Esophagus muscularis mucosa (tissue), 4 donors: ENCODE measurements at regions not wholly inside any gene's neighbourhood (a gene's known extent, or its start where the extent isn't known, plus 50 kb on each side); places are given as distances from the start of the nearest gene placed in this dataset.
"Not testable (repeated sequence)": the region's sequence is repeated elsewhere in the genome, so short reads cannot be mapped to it uniquely, and the experiment has no call there.

Experiments
- DNase-seq: peaks from one replicate; pipeline ENCODE4 v3.0.0-alpha.2; 2017; ENCODE audit errors: extremely low spot score
- H3K27ac ChIP-seq, 4 donors: fragments of 200-600 bp; sonication (generic); replicated peaks in 1 of 4; 1 replicate in 3 of 4; 2 replicates in 1 of 4; pipeline ENCODE4 v1.5.1; 2016 to 2019; ENCODE audit warnings: mild to moderate bottlenecking in 1 of 4
- H3K27me3 ChIP-seq, 4 donors: fragments of 200-600 bp; sonication (generic); one replicate each; pipeline versions ENCODE4 v1.5.1 to v1.6.0; 2016 to 2019
- H3K36me3 ChIP-seq, 4 donors: fragments of 200-600 bp; sonication (generic); one replicate each; pipeline ENCODE4 v1.5.1; 2016 to 2019
- H3K4me1 ChIP-seq, 4 donors: fragments of 200-600 bp; sonication (generic); one replicate each; pipeline ENCODE4 v1.5.1; 2016 to 2019
- H3K4me3 ChIP-seq, 4 donors: fragments of 200-600 bp; sonication (generic); 1 replicate in 2 of 4; 2 replicates in 2 of 4; pipeline ENCODE4 v1.5.1; 2016 to 2019; ENCODE audit warnings: mild to moderate bottlenecking in 4 of 4, moderate library complexity in 1 of 4
- H3K9me3 ChIP-seq, 4 donors: fragments of 200-600 bp; sonication (generic); 1 replicate in 3 of 4; 2 replicates in 1 of 4; pipeline ENCODE4 v1.5.1; 2016 to 2019
- EP300 ChIP-seq: sonication (generic); formaldehyde crosslinking; IDR thresholded peaks from one replicate; pipeline ENCODE4 v1.6.1; 2017; ENCODE audit warnings: antibody characterized with exemption
- POLR2A ChIP-seq: fragments of 450-650 bp; IDR thresholded peaks from one replicate; pipeline ENCODE4 v1.6.1; 2017; ENCODE audit warnings: antibody characterized with exemption, moderate library complexity, mild to moderate bottlenecking, low read depth
- POLR2AphosphoS5 ChIP-seq, 2 donors: sonication (generic); formaldehyde crosslinking; IDR thresholded peaks; one replicate each; pipeline ENCODE4 v1.6.1; 2017; ENCODE audit warnings: antibody characterized with exemption in 2 of 2
- WGBS: methylation state at CpG from one replicate; pipeline ENCODE4 v1.1.5; 2018; 5-methylcytosine and 5-hydroxymethylcytosine counted together
- intact Hi-C: fragments of 100-400 bp; cut with DNase I; formaldehyde crosslinking; loops from one replicate; pipeline ENCODE4 v1.15.1; 2023
- TF ChIP-seq, protein P1 (sequence below), 3 experiments: fragments of 200-600 bp in 2 of 3; fragments of 450-650 bp in 1 of 3; sonication (generic) in 2 of 3; IDR thresholded peaks; one replicate each; pipeline ENCODE4 v1.5.1; 2017 to 2019; ENCODE audit warnings: antibody characterized with exemption in 3 of 3, mild to moderate bottlenecking in 2 of 3, moderate library complexity in 1 of 3

DNA sequence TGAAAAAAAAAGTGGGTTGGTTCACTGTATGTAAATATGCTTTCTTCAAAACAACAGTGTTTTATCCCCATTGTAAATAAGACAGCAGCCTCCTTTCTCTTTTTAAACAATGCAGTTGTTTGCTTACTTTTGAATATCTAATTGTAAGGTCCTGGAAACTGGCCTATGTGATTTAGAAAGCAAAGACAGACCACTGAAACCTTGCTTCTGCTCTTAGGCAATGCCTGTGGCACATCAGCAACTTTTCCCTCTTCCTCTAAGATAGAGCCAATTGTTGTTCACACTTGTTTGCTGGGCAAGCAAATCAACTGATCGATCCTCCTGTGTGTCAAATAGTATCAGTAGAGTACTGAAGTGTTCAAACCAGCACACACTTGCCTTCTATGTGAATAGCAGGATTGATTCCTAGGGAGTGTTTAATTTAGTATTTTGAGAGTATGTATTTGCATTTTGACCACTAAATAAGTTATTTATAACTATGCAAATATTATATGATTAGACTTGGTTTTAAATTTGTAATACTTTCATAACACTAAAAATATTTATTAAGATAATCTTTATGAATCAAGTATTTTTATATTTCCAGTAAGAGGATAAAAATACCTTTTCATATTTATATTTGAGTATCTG is 55.4 kb upstream of the GRPR start:
- TF ChIP-seq POLR2AphosphoS5 (IDR thresholded peaks at IDR 0.05) (no peak), POLR2A (no peak), EP300 (no peak)
- TF ChIP-seq, protein P1, sequence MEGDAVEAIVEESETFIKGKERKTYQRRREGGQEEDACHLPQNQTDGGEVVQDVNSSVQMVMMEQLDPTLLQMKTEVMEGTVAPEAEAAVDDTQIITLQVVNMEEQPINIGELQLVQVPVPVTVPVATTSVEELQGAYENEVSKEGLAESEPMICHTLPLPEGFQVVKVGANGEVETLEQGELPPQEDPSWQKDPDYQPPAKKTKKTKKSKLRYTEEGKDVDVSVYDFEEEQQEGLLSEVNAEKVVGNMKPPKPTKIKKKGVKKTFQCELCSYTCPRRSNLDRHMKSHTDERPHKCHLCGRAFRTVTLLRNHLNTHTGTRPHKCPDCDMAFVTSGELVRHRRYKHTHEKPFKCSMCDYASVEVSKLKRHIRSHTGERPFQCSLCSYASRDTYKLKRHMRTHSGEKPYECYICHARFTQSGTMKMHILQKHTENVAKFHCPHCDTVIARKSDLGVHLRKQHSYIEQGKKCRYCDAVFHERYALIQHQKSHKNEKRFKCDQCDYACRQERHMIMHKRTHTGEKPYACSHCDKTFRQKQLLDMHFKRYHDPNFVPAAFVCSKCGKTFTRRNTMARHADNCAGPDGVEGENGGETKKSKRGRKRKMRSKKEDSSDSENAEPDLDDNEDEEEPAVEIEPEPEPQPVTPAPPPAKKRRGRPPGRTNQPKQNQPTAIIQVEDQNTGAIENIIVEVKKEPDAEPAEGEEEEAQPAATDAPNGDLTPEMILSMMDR (IDR thresholded peaks at IDR 0.05): no peak
- Histone ChIP-seq H3K4me1 (no peaks in the 10 kb centered on the region), H3K27me3 (no peaks in the 10 kb centered on the region), H3K36me3 (no peaks in the 10 kb centered on the region), H3K9me3 (peaks cover 0 to 6% (median 0%) of the 10 kb centered on the region in 4 donors), H3K4me3 (no peak overlapping the region), H3K27ac (no peak overlapping the region)
- intact Hi-C loops: no loop called here
- 62% methylated on average over 1 of the region's 1 CpG for WGBS
- DNase-seq: no peak

GRCh38 chrX:16063921-16064320 is 59.4 kb upstream of the GRPR start:
- Histone ChIP-seq H3K36me3 (no peaks in the 10 kb centered on the region), H3K4me3 (no peak overlapping the region), H3K9me3 (no peaks in the 10 kb centered on the region), H3K27ac (no peak overlapping the region), H3K27me3 (no peaks in the 10 kb centered on the region), H3K4me1 (no peaks in the 10 kb centered on the region)
- 81% methylated on average over 1 of the region's 1 CpG for WGBS
- DNase-seq: no peak
- intact Hi-C loops: no loop called here
- no peak for TF ChIP-seq POLR2AphosphoS5 (IDR thresholded peaks at IDR 0.05)
- TF ChIP-seq, protein P1 (IDR thresholded peaks at IDR 0.05): no peak
- TF ChIP-seq POLR2A: no peak
- no peak for TF ChIP-seq EP300

DNA sequence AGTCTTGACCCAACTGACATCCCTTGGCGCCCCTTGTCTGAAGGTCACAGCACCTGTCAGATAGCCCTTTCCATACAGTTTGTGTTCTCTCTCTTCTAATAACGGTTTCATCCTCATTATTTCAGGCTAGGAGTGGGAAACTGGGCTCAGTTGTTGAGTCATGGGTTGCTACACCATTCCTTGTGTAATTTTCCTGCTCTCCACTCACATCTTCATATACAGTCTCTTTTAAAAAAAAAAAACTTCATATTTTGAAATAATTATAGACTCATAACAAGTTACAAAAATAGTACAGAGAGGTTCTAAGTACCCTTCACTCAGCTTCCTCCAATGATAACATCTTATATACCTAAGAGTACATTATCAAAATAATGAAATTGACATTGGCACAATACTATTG is 60.2 kb upstream of the GRPR start:
- intact Hi-C loops: no loop called here
- TF ChIP-seq, protein P1 (IDR thresholded peaks at IDR 0.05): no peak
- no peak for TF ChIP-seq POLR2AphosphoS5 (IDR thresholded peaks at IDR 0.05)
- TF ChIP-seq EP300: no peak
- TF ChIP-seq POLR2A: no peak
- H3K4me3 ChIP-seq: no peak overlapping the region
- no peak overlapping the region for H3K27ac ChIP-seq
- H3K27me3 ChIP-seq: no peaks in the 10 kb centered on the region
- WGBS: 73% methylated on average over 2 of the region's 2 CpGs
- H3K4me1 ChIP-seq: no peaks in the 10 kb centered on the region
- no peaks in the 10 kb centered on the region for H3K36me3 ChIP-seq
- no peak for DNase-seq
- H3K9me3 ChIP-seq: no peaks in the 10 kb centered on the region

- Histone ChIP-seq H3K27me3 (no peaks in the 10 kb centered on the region), H3K4me1 (no peaks in the 10 kb centered on the region), H3K4me3 (no peak overlapping the region), H3K27ac (no peak overlapping the region), H3K36me3 (no peaks in the 10 kb centered on the region), H3K9me3 (no peaks in the 10 kb centered on the region)
- 85% methylated on average over 3 of the region's 3 CpGs for WGBS
- DNase-seq: no peak
- intact Hi-C loops: no loop called here
- no peak for TF ChIP-seq EP300
- no peak for TF ChIP-seq POLR2A
- TF ChIP-seq, protein P1 (IDR thresholded peaks at IDR 0.05): no peak
- TF ChIP-seq POLR2AphosphoS5 (IDR thresholded peaks at IDR 0.05): no peak
Measured at GRCh38 chrX:16061296-16061695, 62.1 kb upstream of the GRPR start.

GRCh38 chrX:16060252-16060651 is 63.1 kb upstream of the GRPR start:
- 51% methylated on average over 2 of the region's 2 CpGs for WGBS
- Histone ChIP-seq H3K27ac (no peak overlapping the region), H3K4me1 (no peaks in the 10 kb centered on the region), H3K4me3 (no peak overlapping the region), H3K9me3 (no peaks in the 10 kb centered on the region), H3K27me3 (no peaks in the 10 kb centered on the region), H3K36me3 (no peaks in the 10 kb centered on the region)
- no peak for DNase-seq
- TF ChIP-seq EP300 (no peak), POLR2A (no peak), POLR2AphosphoS5 (IDR thresholded peaks at IDR 0.05) (no peak)
- TF ChIP-seq, protein P1 (IDR thresholded peaks at IDR 0.05): no peak
- intact Hi-C loops: no loop called here

GRCh38 chrX:16049126-16049525 is 74.2 kb upstream of the GRPR start:
- 88% methylated on average over 9 of the region's 9 CpGs for WGBS
- DNase-seq, H3K4me1 ChIP-seq, H3K9me3 ChIP-seq, H3K27ac ChIP-seq, H3K27me3 ChIP-seq, H3K4me3 ChIP-seq, H3K36me3 ChIP-seq, intact Hi-C loops: not testable (repeated sequence)
